ENCODE measurements at regions not wholly inside any gene's neighbourhood (a gene's known extent, or its start where the extent isn't known, plus 50 kb on each side); places are given as distances from the start of the nearest gene placed in this dataset.
"Not testable (repeated sequence)": the region's sequence is repeated elsewhere in the genome, so short reads cannot be mapped to it uniquely, and the experiment has no call there.

GRCh38 chr2:392181-392925 lies 104.5 kb upstream of the ALKAL2 start:
- Mint-ChIP-seq H3K27me3 (peaks cover 5 to 6% of the 10 kb centered on the region in 2 donors), H3K4me1 (ENCODE audit: low read depth in 2 of 2) (peaks cover 0 to 24% of the 10 kb centered on the region in 2 donors), H3K36me3 (no peaks in the 10 kb centered on the region), H3K4me3 (no peak overlapping the region), H3K27ac (no peak overlapping the region), H3K9me3 (no peaks in the 10 kb centered on the region)
- ATAC-seq, result no peak
- no peak for DNase-seq (ENCODE audit: low spot score)

- H3K36me3 Mint-ChIP-seq, result no peaks in the 10 kb centered on the region
- no peaks in the 10 kb centered on the region for H3K9me3 Mint-ChIP-seq
- ATAC-seq (no peak), DNase-seq (ENCODE audit: low spot score) (no peak)
- no peak overlapping the region for H3K27ac Mint-ChIP-seq
- H3K4me1 Mint-ChIP-seq (ENCODE audit: low read depth in 2 of 2), result peaks cover 0 to 24% of the 10 kb centered on the region in 2 donors
- peaks cover 6 to 7% of the 10 kb centered on the region in 2 donors for H3K27me3 Mint-ChIP-seq
- no peak overlapping the region for H3K4me3 Mint-ChIP-seq
Measured at GRCh38 chr2:391696-392095, 103.8 kb upstream of the ALKAL2 start.

GRCh38 chr2:390959-391358 lies 103.1 kb upstream of the ALKAL2 start:
- DNase-seq (ENCODE audit: low spot score) (no peak), ATAC-seq (no peak)
- Mint-ChIP-seq H3K4me1 (ENCODE audit: low read depth in 2 of 2) (peaks cover 0 to 24% of the 10 kb centered on the region in 2 donors), H3K9me3 (no peaks in the 10 kb centered on the region), H3K27ac (no peak overlapping the region), H3K36me3 (no peaks in the 10 kb centered on the region), H3K27me3 (peaks cover 6 to 7% of the 10 kb centered on the region in 2 donors), H3K4me3 (no peak overlapping the region)

GRCh38 chr2:389985-390384 lies 102.1 kb upstream of the ALKAL2 start:
- not testable (repeated sequence) for H3K4me3 Mint-ChIP-seq; H3K27ac Mint-ChIP-seq; DNase-seq (ENCODE audit: low spot score); H3K9me3 Mint-ChIP-seq; H3K27me3 Mint-ChIP-seq; ATAC-seq; H3K36me3 Mint-ChIP-seq
- peaks cover 0 to 24% of the 10 kb centered on the region in 2 donors for H3K4me1 Mint-ChIP-seq (ENCODE audit: low read depth in 2 of 2)

- not testable (repeated sequence) for DNase-seq (ENCODE audit: low spot score); H3K36me3 Mint-ChIP-seq; H3K27ac Mint-ChIP-seq; H3K4me3 Mint-ChIP-seq; H3K9me3 Mint-ChIP-seq; ATAC-seq; H3K27me3 Mint-ChIP-seq
- peaks cover 0 to 16% of the 10 kb centered on the region in 2 donors for H3K4me1 Mint-ChIP-seq (ENCODE audit: low read depth in 2 of 2)
Measured at GRCh38 chr2:388752-389151, 100.9 kb upstream of the ALKAL2 start.

- Mint-ChIP-seq H3K27ac (no peak overlapping the region), H3K4me3 (no peak overlapping the region), H3K4me1 (ENCODE audit: low read depth in 2 of 2) (peaks cover 0 to 10% of the 10 kb centered on the region in 2 donors), H3K27me3 (peaks cover 0 to 3% of the 10 kb centered on the region in 2 donors), H3K9me3 (no peaks in the 10 kb centered on the region), H3K36me3 (no peaks in the 10 kb centered on the region)
- ATAC-seq, result no peak
- DNase-seq (ENCODE audit: low spot score), result no peak
Measured at GRCh38 chr2:387980-388421, 100.1 kb upstream of the ALKAL2 start.

GRCh38 chr2:386406-387103 lies 98.7 kb upstream of the ALKAL2 start:
- H3K9me3 Mint-ChIP-seq, result no peaks in the 10 kb centered on the region
- no peak overlapping the region for H3K4me3 Mint-ChIP-seq
- DNase-seq (ENCODE audit: low spot score), result no peak
- no peaks in the 10 kb centered on the region for H3K36me3 Mint-ChIP-seq
- H3K27ac Mint-ChIP-seq, result no peak overlapping the region
- H3K27me3 Mint-ChIP-seq, result peaks cover 0 to 3% of the 10 kb centered on the region in 2 donors
- ATAC-seq, result no peak
- H3K4me1 Mint-ChIP-seq (ENCODE audit: low read depth in 2 of 2), result peaks cover 0 to 2% of the 10 kb centered on the region in 2 donors

GRCh38 chr2:385785-386184 lies 97.9 kb upstream of the ALKAL2 start:
- no peak overlapping the region for H3K4me3 Mint-ChIP-seq
- ATAC-seq (no peak), DNase-seq (ENCODE audit: low spot score) (no peak)
- H3K9me3 Mint-ChIP-seq, result no peaks in the 10 kb centered on the region
- H3K27me3 Mint-ChIP-seq, result peaks cover 0 to 3% of the 10 kb centered on the region in 2 donors
- no peak overlapping the region for H3K27ac Mint-ChIP-seq
- H3K4me1 Mint-ChIP-seq (ENCODE audit: low read depth in 2 of 2), result no peaks in the 10 kb centered on the region
- H3K36me3 Mint-ChIP-seq, result no peaks in the 10 kb centered on the region

GRCh38 chr2:385061-385460 lies 97.2 kb upstream of the ALKAL2 start:
- H3K9me3 Mint-ChIP-seq, result no peaks in the 10 kb centered on the region
- H3K27ac Mint-ChIP-seq, result no peak overlapping the region
- H3K27me3 Mint-ChIP-seq, result peaks cover 0 to 3% of the 10 kb centered on the region in 2 donors
- H3K4me1 Mint-ChIP-seq (ENCODE audit: low read depth in 2 of 2), result no peaks in the 10 kb centered on the region
- no peaks in the 10 kb centered on the region for H3K36me3 Mint-ChIP-seq
- H3K4me3 Mint-ChIP-seq, result no peak overlapping the region
- DNase-seq (ENCODE audit: low spot score), result no peak
- ATAC-seq, result no peak

- H3K36me3 Mint-ChIP-seq, result no peaks in the 10 kb centered on the region
- DNase-seq (ENCODE audit: low spot score) (no peak), ATAC-seq (no peak)
- H3K27me3 Mint-ChIP-seq, result peaks cover 7 to 8% of the 10 kb centered on the region in 2 donors
- peaks cover 0 to 3% of the 10 kb centered on the region in 2 donors for H3K4me1 Mint-ChIP-seq (ENCODE audit: low read depth in 2 of 2)
- no peaks in the 10 kb centered on the region for H3K9me3 Mint-ChIP-seq
- H3K27ac Mint-ChIP-seq, result no peak overlapping the region
- no peak overlapping the region for H3K4me3 Mint-ChIP-seq
Measured at GRCh38 chr2:383888-384287, 96.0 kb upstream of the ALKAL2 start.

- no peak for DNase-seq (ENCODE audit: low spot score)
- H3K27me3 Mint-ChIP-seq, result peaks cover 11 to 15% of the 10 kb centered on the region in 2 donors
- peaks cover under 1% of the 10 kb centered on the region for H3K9me3 Mint-ChIP-seq
- no peak for ATAC-seq
- no peak overlapping the region for H3K27ac Mint-ChIP-seq
- H3K36me3 Mint-ChIP-seq, result peaks cover 5% of the 10 kb centered on the region
- H3K4me3 Mint-ChIP-seq, result no peak overlapping the region
- H3K4me1 Mint-ChIP-seq (ENCODE audit: low read depth in 2 of 2), result peaks cover 0 to 3% of the 10 kb centered on the region in 2 donors
Measured at GRCh38 chr2:383178-383577, 95.3 kb upstream of the ALKAL2 start.

- DNase-seq (ENCODE audit: low spot score) (no peak), ATAC-seq (no peak)
- H3K36me3 Mint-ChIP-seq, result peaks cover 10% of the 10 kb centered on the region
- peaks cover 0 to 3% of the 10 kb centered on the region in 2 donors for H3K4me1 Mint-ChIP-seq (ENCODE audit: low read depth in 2 of 2)
- peaks cover 5% of the 10 kb centered on the region for H3K9me3 Mint-ChIP-seq
- no peak overlapping the region for H3K27ac Mint-ChIP-seq
- no peak overlapping the region for H3K4me3 Mint-ChIP-seq
- H3K27me3 Mint-ChIP-seq, result peaks cover 16 to 20% of the 10 kb centered on the region in 2 donors
Measured at GRCh38 chr2:382728-383022, 94.8 kb upstream of the ALKAL2 start.

- Mint-ChIP-seq H3K4me1 (ENCODE audit: low read depth in 2 of 2) (peaks cover 0 to 3% of the 10 kb centered on the region in 2 donors), H3K27ac (no peak overlapping the region), H3K9me3 (peaks cover 11% of the 10 kb centered on the region), H3K4me3 (no peak overlapping the region), H3K36me3 (peaks cover 15% of the 10 kb centered on the region), H3K27me3 (peaks cover 21 to 26% of the 10 kb centered on the region in 2 donors)
- DNase-seq (ENCODE audit: low spot score), result no peak
- ATAC-seq, result no peak
Measured at GRCh38 chr2:381941-382727, 94.2 kb upstream of the ALKAL2 start.

- no peak overlapping the region for H3K27ac Mint-ChIP-seq
- peaks cover 18 to 28% of the 10 kb centered on the region in 2 donors for H3K27me3 Mint-ChIP-seq
- peaks cover 11% of the 10 kb centered on the region for H3K9me3 Mint-ChIP-seq
- ATAC-seq, result no peak
- H3K4me3 Mint-ChIP-seq, result no peak overlapping the region
- peaks cover 0 to 3% of the 10 kb centered on the region in 2 donors for H3K4me1 Mint-ChIP-seq (ENCODE audit: low read depth in 2 of 2)
- peaks cover 17% of the 10 kb centered on the region for H3K36me3 Mint-ChIP-seq
- DNase-seq (ENCODE audit: low spot score), result no peak
Measured at GRCh38 chr2:381181-381580, 93.3 kb upstream of the ALKAL2 start.

All from natural killer cell treated with Interleukin-12 subunit alpha and Interleukin-12 subunit beta and Interleukin-15 and Interleukin-18, amount 100 ng/mL, for 72 hours (primary cell).